Gastrocnemius medialis (tissue), 4 donors: ENCODE measurements at regions not wholly inside any gene's neighbourhood (a gene's known extent, or its start where the extent isn't known, plus 50 kb on each side); places are given as distances from the start of the nearest gene placed in this dataset.

Experiments
- POLR2A ChIP-seq, 2 donors: fragments of 450-650 bp; IDR thresholded peaks; one replicate each; pipeline ENCODE4 v1.6.1; 2017; ENCODE audit warnings: antibody characterized with exemption in 2 of 2, mild to moderate bottlenecking in 2 of 2, moderate library complexity in 2 of 2
- TF ChIP-seq, protein P1 (sequence below), 5 experiments: fragments of 450-650 bp in 3 of 5; fragments of 200-600 bp in 2 of 5; sonication (generic) in 2 of 5; IDR thresholded peaks in 4 of 5; conservative IDR thresholded peaks in 1 of 5; 1 replicate in 4 of 5; 2 replicates in 1 of 5; pipeline ENCODE4 v1.5.1; 2016 to 2019; ENCODE audit warnings: antibody characterized with exemption in 5 of 5, mild to moderate bottlenecking in 3 of 5, moderate library complexity in 3 of 5

DNA sequence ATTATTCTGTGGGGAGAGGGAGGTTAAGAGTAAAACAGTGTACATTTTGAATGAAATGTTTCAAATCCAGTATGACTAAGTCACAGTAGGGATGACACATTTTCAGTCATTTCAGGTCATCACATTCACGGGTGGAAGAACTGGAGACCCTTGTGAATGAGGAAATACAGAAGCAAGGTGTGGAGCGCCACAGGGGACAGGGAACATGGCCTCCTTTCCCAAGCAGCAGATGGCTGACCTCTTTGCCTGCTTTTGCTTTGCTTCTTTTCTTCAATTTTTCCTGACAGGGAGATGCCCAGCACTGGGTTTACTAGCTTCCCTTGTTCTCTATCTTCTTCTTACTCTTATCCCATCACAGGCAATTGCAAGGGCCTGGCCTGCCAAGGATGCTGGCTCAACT is 278.9 kb upstream of the DLGAP1 start:
- TF ChIP-seq, protein P1, sequence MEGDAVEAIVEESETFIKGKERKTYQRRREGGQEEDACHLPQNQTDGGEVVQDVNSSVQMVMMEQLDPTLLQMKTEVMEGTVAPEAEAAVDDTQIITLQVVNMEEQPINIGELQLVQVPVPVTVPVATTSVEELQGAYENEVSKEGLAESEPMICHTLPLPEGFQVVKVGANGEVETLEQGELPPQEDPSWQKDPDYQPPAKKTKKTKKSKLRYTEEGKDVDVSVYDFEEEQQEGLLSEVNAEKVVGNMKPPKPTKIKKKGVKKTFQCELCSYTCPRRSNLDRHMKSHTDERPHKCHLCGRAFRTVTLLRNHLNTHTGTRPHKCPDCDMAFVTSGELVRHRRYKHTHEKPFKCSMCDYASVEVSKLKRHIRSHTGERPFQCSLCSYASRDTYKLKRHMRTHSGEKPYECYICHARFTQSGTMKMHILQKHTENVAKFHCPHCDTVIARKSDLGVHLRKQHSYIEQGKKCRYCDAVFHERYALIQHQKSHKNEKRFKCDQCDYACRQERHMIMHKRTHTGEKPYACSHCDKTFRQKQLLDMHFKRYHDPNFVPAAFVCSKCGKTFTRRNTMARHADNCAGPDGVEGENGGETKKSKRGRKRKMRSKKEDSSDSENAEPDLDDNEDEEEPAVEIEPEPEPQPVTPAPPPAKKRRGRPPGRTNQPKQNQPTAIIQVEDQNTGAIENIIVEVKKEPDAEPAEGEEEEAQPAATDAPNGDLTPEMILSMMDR (IDR thresholded peaks at IDR 0.05 in 4 of 5, conservative IDR thresholded peaks at IDR 0.05 in 1 of 5) = no peak
- TF ChIP-seq POLR2A (IDR thresholded peaks at IDR 0.05) = no peak
